Body of pancreas (tissue), 4 donors: ENCODE measurements at regions not wholly inside any gene's neighbourhood (a gene's known extent, or its start where the extent isn't known, plus 50 kb on each side); places are given as distances from the start of the nearest gene placed in this dataset.
"Not testable (repeated sequence)": the region's sequence is repeated elsewhere in the genome, so short reads cannot be mapped to it uniquely, and the experiment has no call there.

ENCODE experiments used
- ATAC-seq: fragments of 150-250 bp; one replicate; pipeline ENCODE4 v1.9.1; 2016
- DNase-seq, 4 donors: peaks; one replicate each; pipeline ENCODE4 v3.0.0-alpha.2; 2019
- H3K27ac ChIP-seq, 4 donors: fragments of 200-600 bp; sonication (generic); 1 replicate in 3 of 4; 2 replicates in 1 of 4; pipeline versions ENCODE4 v1.5.1 to v1.6.1; 2016 to 2019; ENCODE audit warnings: mild to moderate bottlenecking in 1 of 4, mixed read lengths in 1 of 4, moderate library complexity in 1 of 4
- H3K27me3 ChIP-seq, 2 donors: fragments of 200-600 bp; sonication (generic); one replicate each; pipeline ENCODE4 v1.6.0; 2016; ENCODE audit warnings: mild to moderate bottlenecking in 1 of 2
- H3K36me3 ChIP-seq, 2 donors: fragments of 200-600 bp; sonication (generic); replicated peaks in 1 of 2; 2 replicates each; pipeline ENCODE4 v1.5.1; 2016; ENCODE audit warnings: low read depth in 2 of 2; ENCODE audit not compliant: insufficient read depth in 1 of 2
- H3K4me1 ChIP-seq: fragments of 200-600 bp; sonication (generic); one replicate; pipeline ENCODE4 v1.6.0; 2016
- H3K4me3 ChIP-seq, 2 donors: fragments of 200-600 bp; sonication (generic); 1 replicate in 1 of 2; 2 replicates in 1 of 2; pipeline ENCODE4 v1.5.1; 2016 to 2019
- H3K9me3 ChIP-seq, 3 donors: fragments of 200-600 bp; sonication (generic); 1 replicate in 2 of 3; 2 replicates in 1 of 3; pipeline ENCODE4 v1.5.1; 2016
- POLR2A ChIP-seq, 3 donors: fragments of 450-650 bp; IDR thresholded peaks; one replicate each; pipeline ENCODE4 v1.6.1; 2016; ENCODE audit warnings: antibody characterized with exemption in 3 of 3, mild to moderate bottlenecking in 2 of 3
- WGBS, 2 donors: methylation state at CpG; one replicate each; pipeline ENCODE4 v1.1.5; 2017; 5-methylcytosine and 5-hydroxymethylcytosine counted together
- intact Hi-C: fragments of 100-400 bp; cut with DNase I; formaldehyde crosslinking; loops from one replicate; pipeline ENCODE4 v1.15.1; 2023
- TF ChIP-seq, protein P1 (sequence below), 7 experiments: fragments of 450-650 bp in 4 of 7; fragments of 200-600 bp in 3 of 7; sonication (generic) in 3 of 7; IDR thresholded peaks; one replicate each; pipeline ENCODE4 v1.5.1; 2016 to 2019; ENCODE audit warnings: antibody characterized with exemption in 7 of 7

DNA sequence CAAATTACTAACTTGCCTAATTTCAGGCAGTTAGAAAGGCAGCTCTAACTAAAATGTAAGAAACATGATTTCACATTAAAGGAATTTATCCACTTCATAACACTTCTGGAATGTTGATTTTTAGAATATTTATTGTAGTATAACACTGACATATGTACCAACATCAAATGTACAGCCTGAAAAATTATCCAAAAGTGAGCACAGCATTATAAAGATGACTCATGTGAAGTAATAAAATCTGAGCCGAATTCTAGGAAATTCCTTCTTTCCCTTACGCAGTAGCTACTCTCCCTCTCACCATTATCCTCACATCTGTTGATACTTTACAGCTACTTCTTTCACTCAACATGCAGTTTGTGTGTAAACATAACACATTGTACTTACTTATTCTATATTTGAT, 610.6 kb downstream of the ZWINT start:
- Histone ChIP-seq H3K27ac (no peak overlapping the region), H3K9me3 (no peaks in the 10 kb centered on the region), H3K4me3 (no peak overlapping the region), H3K4me1 (no peaks in the 10 kb centered on the region), H3K36me3 (no peaks in the 10 kb centered on the region), H3K27me3 (no peaks in the 10 kb centered on the region)
- intact Hi-C loops = no loop called here
- no peak for ATAC-seq
- TF ChIP-seq POLR2A (IDR thresholded peaks at IDR 0.05) = no peak
- TF ChIP-seq, protein P1, sequence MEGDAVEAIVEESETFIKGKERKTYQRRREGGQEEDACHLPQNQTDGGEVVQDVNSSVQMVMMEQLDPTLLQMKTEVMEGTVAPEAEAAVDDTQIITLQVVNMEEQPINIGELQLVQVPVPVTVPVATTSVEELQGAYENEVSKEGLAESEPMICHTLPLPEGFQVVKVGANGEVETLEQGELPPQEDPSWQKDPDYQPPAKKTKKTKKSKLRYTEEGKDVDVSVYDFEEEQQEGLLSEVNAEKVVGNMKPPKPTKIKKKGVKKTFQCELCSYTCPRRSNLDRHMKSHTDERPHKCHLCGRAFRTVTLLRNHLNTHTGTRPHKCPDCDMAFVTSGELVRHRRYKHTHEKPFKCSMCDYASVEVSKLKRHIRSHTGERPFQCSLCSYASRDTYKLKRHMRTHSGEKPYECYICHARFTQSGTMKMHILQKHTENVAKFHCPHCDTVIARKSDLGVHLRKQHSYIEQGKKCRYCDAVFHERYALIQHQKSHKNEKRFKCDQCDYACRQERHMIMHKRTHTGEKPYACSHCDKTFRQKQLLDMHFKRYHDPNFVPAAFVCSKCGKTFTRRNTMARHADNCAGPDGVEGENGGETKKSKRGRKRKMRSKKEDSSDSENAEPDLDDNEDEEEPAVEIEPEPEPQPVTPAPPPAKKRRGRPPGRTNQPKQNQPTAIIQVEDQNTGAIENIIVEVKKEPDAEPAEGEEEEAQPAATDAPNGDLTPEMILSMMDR (IDR thresholded peaks at IDR 0.05) = no peak
- no peak for DNase-seq
- WGBS, 2 donors = 81 to 84% methylated on average over 2 of the region's 2 CpGs

DNA sequence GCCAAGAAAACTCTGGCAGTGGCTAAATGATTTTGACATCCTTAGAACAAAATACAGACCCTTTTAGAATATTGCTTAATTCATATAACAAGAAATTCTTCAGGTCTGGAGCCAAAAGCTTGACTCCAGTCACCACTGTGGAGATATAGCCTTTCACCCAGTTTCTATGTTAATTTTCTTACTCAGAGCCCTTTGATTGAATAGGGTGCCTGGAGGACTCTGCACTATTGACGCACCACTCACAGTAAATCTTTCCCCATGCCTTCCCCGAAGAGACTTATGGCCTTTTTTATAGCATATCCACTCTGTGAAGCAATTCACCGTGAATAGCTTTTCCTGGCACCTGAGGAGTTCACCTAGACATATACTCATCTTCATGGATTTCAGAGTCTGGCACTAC, 613.8 kb downstream of the ZWINT start:
- Histone ChIP-seq H3K36me3 (no peaks in the 10 kb centered on the region), H3K9me3 (no peaks in the 10 kb centered on the region), H3K4me1 (no peaks in the 10 kb centered on the region), H3K27ac (no peak overlapping the region), H3K4me3 (no peak overlapping the region), H3K27me3 (no peaks in the 10 kb centered on the region)
- WGBS, 2 donors = 69 to 75% methylated on average over 3 of the region's 3 CpGs
- intact Hi-C loops = no loop called here
- no peak for DNase-seq
- TF ChIP-seq, protein P1 (IDR thresholded peaks at IDR 0.05) = no peak
- no peak for TF ChIP-seq POLR2A (IDR thresholded peaks at IDR 0.05)
- no peak for ATAC-seq

DNA sequence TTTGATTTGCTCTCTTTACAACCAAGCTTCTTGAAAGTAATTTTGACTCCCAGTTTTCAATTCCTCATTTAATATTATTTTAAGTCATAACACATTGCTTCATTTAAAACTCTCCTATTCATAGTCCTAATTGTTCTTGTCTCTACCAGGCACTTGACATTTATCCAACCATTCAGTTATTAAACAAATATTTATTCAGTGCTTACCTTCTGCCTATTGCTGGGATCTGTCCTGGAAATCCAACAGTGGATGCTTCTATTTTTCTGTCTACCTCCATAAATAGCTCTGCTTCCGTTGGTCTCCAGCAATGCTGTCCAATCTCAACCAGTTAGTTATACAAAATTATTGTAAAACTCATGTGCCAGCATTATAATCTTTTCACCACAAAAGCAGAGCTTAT, 615.1 kb downstream of the ZWINT start:
- Histone ChIP-seq H3K27me3 (no peaks in the 10 kb centered on the region), H3K27ac (no peak overlapping the region), H3K9me3 (peaks cover 0 to 2% (median 0%) of the 10 kb centered on the region in 3 donors), H3K4me1 (no peaks in the 10 kb centered on the region), H3K36me3 (no peaks in the 10 kb centered on the region), H3K4me3 (no peak overlapping the region)
- ATAC-seq = no peak
- intact Hi-C loops = no loop called here
- no peak for DNase-seq
- WGBS, 2 donors = 9 to 14% methylated on average over 1 of the region's 1 CpG
- no peak for TF ChIP-seq POLR2A (IDR thresholded peaks at IDR 0.05)
- TF ChIP-seq, protein P1 (IDR thresholded peaks at IDR 0.05) = no peak

DNA sequence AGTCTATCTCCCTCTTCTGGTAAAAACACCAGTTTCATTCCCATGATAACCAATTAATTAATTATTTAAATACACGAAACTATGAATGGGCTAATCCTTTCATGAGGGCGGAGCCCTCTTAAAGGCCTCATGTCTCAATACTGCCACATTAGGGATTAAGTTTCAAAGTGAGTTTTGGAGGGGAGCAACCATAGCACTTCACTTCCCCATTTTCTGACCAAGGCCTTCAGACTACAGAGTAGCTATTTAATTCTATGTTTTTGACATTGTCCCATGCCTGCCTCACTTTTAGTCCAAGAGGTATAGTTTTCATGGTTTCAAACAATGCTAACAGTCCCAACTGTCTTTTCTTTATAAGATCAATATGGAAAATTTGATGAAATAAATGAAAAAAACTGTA, 618.6 kb downstream of the ZWINT start:
- intact Hi-C loops = no loop called here
- Histone ChIP-seq H3K36me3 (no peaks in the 10 kb centered on the region), H3K4me1 (no peaks in the 10 kb centered on the region), H3K4me3 (no peak overlapping the region), H3K9me3 (peaks cover 0 to 5% (median 0%) of the 10 kb centered on the region in 3 donors), H3K27me3 (no peaks in the 10 kb centered on the region), H3K27ac (no peak overlapping the region)
- no peak for TF ChIP-seq POLR2A (IDR thresholded peaks at IDR 0.05)
- TF ChIP-seq, protein P1 (IDR thresholded peaks at IDR 0.05) = no peak
- ATAC-seq (no peak), DNase-seq (no peak)
- WGBS, 2 donors = 59 to 72% methylated on average over 2 of the region's 2 CpGs

DNA sequence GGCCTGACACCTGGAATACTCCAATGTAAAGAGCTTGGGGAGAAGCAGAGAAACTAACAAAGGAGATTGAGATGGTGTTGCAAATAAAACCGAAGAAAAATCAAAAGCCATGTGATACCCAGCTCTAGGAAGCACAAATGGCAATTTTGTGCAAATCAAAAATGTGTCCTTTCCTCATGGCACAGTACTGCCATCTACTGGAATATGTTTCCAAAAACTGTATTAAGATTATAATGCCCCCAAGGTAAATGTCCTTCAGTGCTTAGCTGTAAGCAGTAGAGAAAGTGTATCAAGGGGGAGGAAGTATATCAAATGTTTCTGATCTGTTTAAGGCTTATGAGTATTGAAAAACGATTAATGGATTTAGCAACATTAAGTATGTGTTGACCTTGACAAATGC, 620.3 kb downstream of the ZWINT start:
- 3 to 11% methylated on average over 2 of the region's 2 CpGs for WGBS, 2 donors
- DNase-seq, H3K27me3 ChIP-seq, H3K4me1 ChIP-seq, intact Hi-C loops, H3K36me3 ChIP-seq, H3K9me3 ChIP-seq, H3K27ac ChIP-seq, H3K4me3 ChIP-seq: not testable (repeated sequence)
- TF ChIP-seq, protein P1 (IDR thresholded peaks at IDR 0.05) = peak in 4 of 7 experiments; percentile 15 to 49 (median 32)
- peak; percentile 40 for ATAC-seq
